ENCODE measurements at regions not wholly inside any gene's neighbourhood (a gene's known extent, or its start where the extent isn't known, plus 50 kb on each side); places are given as distances from the start of the nearest gene placed in this dataset.

DNA sequence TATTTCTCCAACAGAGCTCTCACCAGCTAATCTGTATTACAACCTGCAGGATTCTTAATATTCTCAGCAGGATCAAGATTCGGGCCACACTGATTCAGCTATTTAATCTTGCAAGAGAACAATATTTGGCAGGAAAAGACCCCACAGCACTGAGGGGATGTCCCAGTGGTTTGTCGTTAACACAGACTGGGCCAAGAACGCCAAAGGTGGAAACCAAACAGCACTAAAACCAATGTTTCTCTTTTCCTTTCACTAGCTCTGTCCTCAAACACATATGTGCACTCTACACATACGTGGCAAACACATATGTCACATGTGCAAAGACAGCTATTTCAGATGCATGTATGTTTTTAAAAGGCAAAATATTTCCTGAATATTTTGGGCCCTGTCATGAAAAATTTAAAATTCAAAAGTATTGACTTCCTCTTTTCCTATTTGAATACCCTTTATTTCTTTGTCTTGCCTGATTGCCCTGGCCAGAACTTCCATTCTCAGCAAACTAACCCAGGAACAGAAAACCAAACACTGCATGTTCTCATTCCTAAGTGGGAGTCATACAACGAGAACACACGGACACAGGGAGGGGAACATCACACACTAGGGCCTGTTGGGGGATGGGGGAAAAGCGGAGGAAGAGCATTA, 51.7 kb upstream of the NEBL start:
- DNase-seq (ENCODE audit: low read depth in 2 of 2): no peak
- Histone ChIP-seq H3K4me1 (ENCODE audit: control insufficient read depth, extremely low read depth, insufficient read depth, low read length) (no peaks in the 10 kb centered on the region), H3K9me3 (ENCODE audit: control insufficient read depth, insufficient read depth, low read depth, low read length) (no peaks in the 10 kb centered on the region), H3K36me3 (ENCODE audit: control insufficient read depth, insufficient read depth, low read length) (no peaks in the 10 kb centered on the region), H3K4me3 (replicated peaks in 1 of 4; ENCODE audit: control extremely low read depth in 1 of 4, insufficient read depth in 1 of 4, low read depth in 3 of 4, low read length in 4 of 4) (no peak overlapping the region), H3K9ac (ENCODE audit: insufficient read depth, low read length) (no peak overlapping the region), H2AFZ (ENCODE audit: low read length) (no peak overlapping the region), H3K27ac (ENCODE audit: insufficient read depth, low read length) (no peak overlapping the region), H3K79me2 (ENCODE audit: control insufficient read depth, insufficient read depth, low read length) (no peaks in the 10 kb centered on the region), H3K27me3 (ENCODE audit: control insufficient read depth, insufficient read depth, low read length) (no peaks in the 10 kb centered on the region), H3K4me2 (ENCODE audit: extremely low read depth, insufficient read depth, low read length) (no peak overlapping the region), H4K20me1 (ENCODE audit: control insufficient read depth, extremely low read depth, insufficient read depth, low read length) (no peaks in the 10 kb centered on the region)
- TF ChIP-seq, protein P1, sequence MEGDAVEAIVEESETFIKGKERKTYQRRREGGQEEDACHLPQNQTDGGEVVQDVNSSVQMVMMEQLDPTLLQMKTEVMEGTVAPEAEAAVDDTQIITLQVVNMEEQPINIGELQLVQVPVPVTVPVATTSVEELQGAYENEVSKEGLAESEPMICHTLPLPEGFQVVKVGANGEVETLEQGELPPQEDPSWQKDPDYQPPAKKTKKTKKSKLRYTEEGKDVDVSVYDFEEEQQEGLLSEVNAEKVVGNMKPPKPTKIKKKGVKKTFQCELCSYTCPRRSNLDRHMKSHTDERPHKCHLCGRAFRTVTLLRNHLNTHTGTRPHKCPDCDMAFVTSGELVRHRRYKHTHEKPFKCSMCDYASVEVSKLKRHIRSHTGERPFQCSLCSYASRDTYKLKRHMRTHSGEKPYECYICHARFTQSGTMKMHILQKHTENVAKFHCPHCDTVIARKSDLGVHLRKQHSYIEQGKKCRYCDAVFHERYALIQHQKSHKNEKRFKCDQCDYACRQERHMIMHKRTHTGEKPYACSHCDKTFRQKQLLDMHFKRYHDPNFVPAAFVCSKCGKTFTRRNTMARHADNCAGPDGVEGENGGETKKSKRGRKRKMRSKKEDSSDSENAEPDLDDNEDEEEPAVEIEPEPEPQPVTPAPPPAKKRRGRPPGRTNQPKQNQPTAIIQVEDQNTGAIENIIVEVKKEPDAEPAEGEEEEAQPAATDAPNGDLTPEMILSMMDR (conservative IDR thresholded peaks at IDR 0.05 in 1 of 2, IDR thresholded peaks at IDR 0.05 in 1 of 2; ENCODE audit: low read depth in 1 of 2, low read length in 2 of 2): no peak
- no peak for TF ChIP-seq EZH2 (IDR thresholded peaks at IDR 0.05; ENCODE audit: low read length, missing control alignments)
